Prostate gland (tissue), 2 donors: ENCODE measurements at regions not wholly inside any gene's neighbourhood (a gene's known extent, or its start where the extent isn't known, plus 50 kb on each side); places are given as distances from the start of the nearest gene placed in this dataset.

Experiments used
- DNase-seq: peaks from one replicate; pipeline ENCODE4 v3.0.0-alpha.2; 2019; ENCODE audit warnings: low spot score
- H3K27ac ChIP-seq, 2 donors: fragments of 200-600 bp; sonication (generic); 2 replicates each; pipeline ENCODE4 v1.5.1; 2017 to 2019
- H3K27me3 ChIP-seq: fragments of 200-600 bp; sonication (generic); replicated peaks from 2 replicates; pipeline ENCODE4 v1.5.1; 2019; ENCODE audit not compliant: insufficient read depth
- H3K36me3 ChIP-seq, 2 donors: fragments of 200-600 bp; sonication (generic); 1 replicate in 1 of 2; 2 replicates in 1 of 2; pipeline versions ENCODE4 v1.5.1 to v1.8.1; 2017 to 2019
- H3K4me1 ChIP-seq: fragments of 200-600 bp; sonication (generic); replicated peaks from 2 replicates; pipeline ENCODE4 v1.5.1; 2019
- H3K4me3 ChIP-seq, 2 donors: fragments of 200-600 bp; sonication (generic); 2 replicates each; pipeline ENCODE4 v1.5.1; 2017 to 2019
- H3K9me3 ChIP-seq: fragments of 200-600 bp; sonication (generic); 2 replicates; pipeline ENCODE4 v1.5.1; 2017
- POLR2A ChIP-seq: fragments of 450-650 bp; IDR thresholded peaks from one replicate; pipeline ENCODE4 v1.6.1; 2016; ENCODE audit warnings: antibody characterized with exemption, mild to moderate bottlenecking
- POLR2AphosphoS5 ChIP-seq: sonication (generic); formaldehyde crosslinking; IDR thresholded peaks from one replicate; pipeline ENCODE4 v1.6.1; 2017; ENCODE audit warnings: antibody characterized with exemption
- WGBS: methylation state at CpG from one replicate; pipeline ENCODE4 v1.1.5; 2018; 5-methylcytosine and 5-hydroxymethylcytosine counted together
- intact Hi-C: fragments of 100-400 bp; cut with DNase I; formaldehyde crosslinking; loops from one replicate; pipeline ENCODE4 v1.14.2; 2022
- TF ChIP-seq, protein P1 (sequence below), 4 experiments: fragments of 200-600 bp in 2 of 4; fragments of 450-650 bp in 2 of 4; sonication (generic) in 2 of 4; IDR thresholded peaks; 1 replicate in 3 of 4; 2 replicates in 1 of 4; pipeline ENCODE4 v1.5.1; 2016 to 2019; ENCODE audit warnings: antibody characterized with exemption in 4 of 4, mild to moderate bottlenecking in 2 of 4, moderate library complexity in 2 of 4

DNA sequence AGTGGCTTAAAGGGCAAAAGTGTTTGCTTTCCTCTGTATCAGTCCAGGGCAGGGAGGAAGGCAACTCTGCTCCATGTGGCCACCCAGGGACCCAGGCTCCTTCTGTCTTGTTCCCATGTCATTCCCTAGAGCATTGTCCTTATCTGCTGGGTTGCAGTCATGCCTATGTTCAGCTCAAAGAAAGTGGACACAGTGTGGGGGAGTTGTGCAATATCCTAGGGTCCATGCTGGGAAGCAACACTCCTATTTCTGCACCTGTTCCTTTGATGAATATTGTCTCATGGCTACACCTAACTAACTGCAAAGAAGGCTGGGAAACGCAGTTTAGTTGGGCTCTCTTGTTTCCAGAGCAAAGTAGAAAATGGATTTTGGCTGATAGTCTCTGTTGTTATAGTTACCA lies 107.0 kb upstream of the OTUD4 start:
- no peak overlapping the region for H3K27ac ChIP-seq
- H3K27me3 ChIP-seq: no peaks in the 10 kb centered on the region
- intact Hi-C loops: no loop called here
- no peaks in the 10 kb centered on the region for H3K36me3 ChIP-seq
- no peak overlapping the region for H3K4me3 ChIP-seq
- no peaks in the 10 kb centered on the region for H3K4me1 ChIP-seq
- 83% methylated on average over 1 of the region's 1 CpG for WGBS
- TF ChIP-seq POLR2A (no peak), POLR2AphosphoS5 (no peak)
- TF ChIP-seq, protein P1, sequence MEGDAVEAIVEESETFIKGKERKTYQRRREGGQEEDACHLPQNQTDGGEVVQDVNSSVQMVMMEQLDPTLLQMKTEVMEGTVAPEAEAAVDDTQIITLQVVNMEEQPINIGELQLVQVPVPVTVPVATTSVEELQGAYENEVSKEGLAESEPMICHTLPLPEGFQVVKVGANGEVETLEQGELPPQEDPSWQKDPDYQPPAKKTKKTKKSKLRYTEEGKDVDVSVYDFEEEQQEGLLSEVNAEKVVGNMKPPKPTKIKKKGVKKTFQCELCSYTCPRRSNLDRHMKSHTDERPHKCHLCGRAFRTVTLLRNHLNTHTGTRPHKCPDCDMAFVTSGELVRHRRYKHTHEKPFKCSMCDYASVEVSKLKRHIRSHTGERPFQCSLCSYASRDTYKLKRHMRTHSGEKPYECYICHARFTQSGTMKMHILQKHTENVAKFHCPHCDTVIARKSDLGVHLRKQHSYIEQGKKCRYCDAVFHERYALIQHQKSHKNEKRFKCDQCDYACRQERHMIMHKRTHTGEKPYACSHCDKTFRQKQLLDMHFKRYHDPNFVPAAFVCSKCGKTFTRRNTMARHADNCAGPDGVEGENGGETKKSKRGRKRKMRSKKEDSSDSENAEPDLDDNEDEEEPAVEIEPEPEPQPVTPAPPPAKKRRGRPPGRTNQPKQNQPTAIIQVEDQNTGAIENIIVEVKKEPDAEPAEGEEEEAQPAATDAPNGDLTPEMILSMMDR (IDR thresholded peaks at IDR 0.05): no peak
- no peaks in the 10 kb centered on the region for H3K9me3 ChIP-seq
- DNase-seq: no peak

DNA sequence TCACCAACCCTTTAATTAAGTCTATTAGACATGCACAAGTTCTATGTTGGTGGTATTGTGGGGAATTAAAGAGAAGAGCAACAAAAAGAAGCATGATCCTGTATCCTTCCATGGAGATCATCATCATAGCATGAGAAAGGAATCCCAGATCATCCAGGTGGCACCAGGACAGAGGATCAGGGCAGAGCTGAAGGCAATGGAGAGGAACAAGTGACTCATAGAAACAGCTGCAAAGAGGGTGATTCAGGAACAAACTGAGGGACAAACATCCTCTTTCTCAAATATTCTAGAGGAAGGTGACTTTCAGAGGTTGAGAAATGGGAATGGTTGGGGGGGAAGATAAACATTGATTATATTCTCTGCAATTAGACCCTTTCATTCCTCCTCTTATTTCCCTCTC lies 105.5 kb upstream of the OTUD4 start:
- Histone ChIP-seq H3K27ac (no peak overlapping the region), H3K4me1 (no peaks in the 10 kb centered on the region), H3K4me3 (no peak overlapping the region), H3K36me3 (no peaks in the 10 kb centered on the region), H3K9me3 (no peaks in the 10 kb centered on the region), H3K27me3 (no peaks in the 10 kb centered on the region)
- TF ChIP-seq POLR2AphosphoS5: no peak
- intact Hi-C loops: no loop called here
- DNase-seq: no peak

DNA sequence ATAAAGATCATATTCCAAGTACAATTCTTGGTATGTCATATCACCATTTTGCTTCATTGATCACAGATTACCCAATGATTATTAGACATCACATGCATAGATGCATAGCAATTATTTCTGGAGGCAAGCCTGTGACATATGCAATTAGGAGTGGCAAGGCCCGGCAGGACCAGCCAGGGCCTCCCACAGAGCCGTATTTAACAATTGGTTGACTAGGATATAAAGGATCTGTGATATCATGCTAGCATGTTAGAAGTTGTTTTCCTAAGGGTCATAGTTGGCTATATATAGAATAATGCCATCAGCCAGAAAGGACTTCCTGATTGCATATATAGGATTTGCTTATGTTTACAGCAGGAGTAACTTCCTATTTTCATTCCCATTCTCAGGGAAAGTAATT lies 103.5 kb upstream of the OTUD4 start:
- H3K27ac ChIP-seq: no peak overlapping the region
- no peaks in the 10 kb centered on the region for H3K36me3 ChIP-seq
- H3K4me3 ChIP-seq: no peak overlapping the region
- no peaks in the 10 kb centered on the region for H3K4me1 ChIP-seq
- DNase-seq: no peak
- no peaks in the 10 kb centered on the region for H3K9me3 ChIP-seq
- TF ChIP-seq, protein P1 (IDR thresholded peaks at IDR 0.05): no peak
- TF ChIP-seq POLR2A (no peak), POLR2AphosphoS5 (no peak)
- intact Hi-C loops: no loop called here
- H3K27me3 ChIP-seq: no peaks in the 10 kb centered on the region
- WGBS: 67% methylated on average over 2 of the region's 2 CpGs

DNA sequence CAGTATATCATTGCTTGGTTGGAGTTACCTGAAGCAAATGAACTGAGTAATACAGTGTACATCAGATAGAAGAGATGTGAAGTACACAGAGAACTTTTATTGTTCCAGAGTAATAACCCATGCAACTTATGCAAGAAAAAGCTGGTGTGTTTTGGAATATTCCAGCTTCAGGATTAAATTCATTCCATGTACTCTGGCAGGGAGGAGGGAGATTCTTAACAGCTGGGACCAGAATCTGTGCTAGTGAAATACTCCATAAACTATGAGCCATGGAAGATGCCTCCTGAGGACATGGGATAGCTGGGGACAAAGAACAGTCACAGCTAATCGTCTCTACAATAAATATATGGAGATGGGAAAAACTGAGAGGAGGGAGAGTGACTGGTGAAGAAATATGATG lies 101.6 kb upstream of the OTUD4 start:
- 64% methylated on average over 1 of the region's 1 CpG for WGBS
- no peaks in the 10 kb centered on the region for H3K4me1 ChIP-seq
- TF ChIP-seq POLR2A (no peak), POLR2AphosphoS5 (no peak)
- TF ChIP-seq, protein P1 (IDR thresholded peaks at IDR 0.05): no peak
- H3K4me3 ChIP-seq: no peak overlapping the region
- intact Hi-C loops: no loop called here
- no peak for DNase-seq
- H3K27me3 ChIP-seq: no peaks in the 10 kb centered on the region
- no peak overlapping the region for H3K27ac ChIP-seq
- no peaks in the 10 kb centered on the region for H3K9me3 ChIP-seq
- H3K36me3 ChIP-seq: no peaks in the 10 kb centered on the region

DNA sequence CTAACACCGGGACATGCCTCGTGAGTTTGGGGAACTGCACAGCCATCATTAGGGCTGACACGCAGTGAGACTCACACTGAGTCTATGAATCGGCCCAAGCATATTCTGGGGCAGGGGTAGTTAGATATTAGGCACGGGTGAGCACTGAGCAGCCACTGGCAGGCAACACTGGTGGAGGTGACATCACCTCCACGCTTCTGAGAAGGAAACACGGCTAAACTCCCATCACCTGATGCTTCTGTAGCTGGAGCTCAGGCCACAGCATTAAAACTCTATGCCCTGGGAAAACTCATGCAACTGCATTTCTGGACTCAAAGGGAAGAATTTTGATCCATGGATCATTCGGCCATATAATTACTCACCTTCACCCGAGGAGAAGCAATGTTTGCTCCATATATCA lies 100.8 kb upstream of the OTUD4 start:
- no peak overlapping the region for H3K27ac ChIP-seq
- H3K9me3 ChIP-seq: no peaks in the 10 kb centered on the region
- intact Hi-C loops: no loop called here
- H3K4me3 ChIP-seq: no peak overlapping the region
- TF ChIP-seq, protein P1 (IDR thresholded peaks at IDR 0.05): no peak
- TF ChIP-seq POLR2AphosphoS5: no peak
- no peak for TF ChIP-seq POLR2A
- H3K36me3 ChIP-seq: no peaks in the 10 kb centered on the region
- 84% methylated on average over 9 of the region's 9 CpGs for WGBS
- no peaks in the 10 kb centered on the region for H3K4me1 ChIP-seq
- DNase-seq: no peak
- H3K27me3 ChIP-seq: no peaks in the 10 kb centered on the region
